Neutrophil (primary cell): ENCODE measurements at regions not wholly inside any gene's neighbourhood (a gene's known extent, or its start where the extent isn't known, plus 50 kb on each side); places are given as distances from the start of the nearest gene placed in this dataset.

Experiments
- H3K27ac ChIP-seq: fragments of 200-600 bp; sonication (generic); 2 replicates; pipeline ENCODE4 v1.5.1; 2016; ENCODE audit warnings: mild to moderate bottlenecking, moderate library complexity
- H3K27me3 ChIP-seq: fragments of 200-600 bp; sonication (generic); 2 replicates; pipeline ENCODE4 v1.6.0; 2016; ENCODE audit warnings: mild to moderate bottlenecking
- H3K36me3 ChIP-seq: fragments of 200-600 bp; sonication (generic); 2 replicates; pipeline ENCODE4 v1.5.1; 2017
- H3K4me1 ChIP-seq, 2 experiments: fragments of 200-600 bp in 1 of 2; sonication (generic) in 1 of 2; 1 replicate in 1 of 2; 2 replicates in 1 of 2; pipeline versions ENCODE4 v1.5.1 to v1.6.1; 2013 to 2016; ENCODE audit warnings: low read depth in 1 of 2, low read length in 1 of 2, mild to moderate bottlenecking in 1 of 2, moderate library complexity in 1 of 2; ENCODE audit not compliant: control insufficient read depth in 1 of 2, insufficient read depth in 1 of 2
- H3K4me3 ChIP-seq, 2 experiments: fragments of 200-600 bp in 1 of 2; sonication (generic) in 1 of 2; 1 replicate in 1 of 2; 2 replicates in 1 of 2; pipeline ENCODE4 v1.5.1; 2013 to 2016; ENCODE audit warnings: low read depth in 1 of 2, low read length in 1 of 2, mild to moderate bottlenecking in 1 of 2, moderate library complexity in 1 of 2
- H3K9me3 ChIP-seq: fragments of 200-600 bp; sonication (generic); 2 replicates; pipeline ENCODE4 v1.5.1; 2016
- CTCF ChIP-seq: fragments of 200-600 bp; sonication (generic); IDR thresholded peaks from 2 replicates; pipeline ENCODE4 v1.5.1; 2016; ENCODE audit warnings: antibody characterized with exemption

- H3K4me3 ChIP-seq: no peak overlapping the region
- H3K36me3 ChIP-seq: no peaks in the 10 kb centered on the region
- H3K27me3 ChIP-seq: no peaks in the 10 kb centered on the region
- H3K27ac ChIP-seq: no peak overlapping the region
- no peaks in the 10 kb centered on the region for H3K9me3 ChIP-seq
- H3K4me1 ChIP-seq: no peaks in the 10 kb centered on the region
- TF ChIP-seq CTCF: no peak
These were observed 68.4 kb upstream of the PRPS1L1 start for GRCh38 chr7:18096087-18096486.

- no peak overlapping the region for H3K4me3 ChIP-seq
- no peaks in the 10 kb centered on the region for H3K36me3 ChIP-seq
- no peak for TF ChIP-seq CTCF
- H3K27me3 ChIP-seq: no peaks in the 10 kb centered on the region
- no peaks in the 10 kb centered on the region for H3K4me1 ChIP-seq
- H3K9me3 ChIP-seq: no peaks in the 10 kb centered on the region
- H3K27ac ChIP-seq: no peak overlapping the region
These were observed 74.9 kb upstream of the PRPS1L1 start for GRCh38 chr7:18102576-18102975.

- Histone ChIP-seq H3K36me3 (no peaks in the 10 kb centered on the region), H3K4me3 (no peak overlapping the region), H3K27me3 (no peaks in the 10 kb centered on the region), H3K27ac (no peak overlapping the region), H3K4me1 (no peaks in the 10 kb centered on the region), H3K9me3 (no peaks in the 10 kb centered on the region)
- no peak for TF ChIP-seq CTCF
These were observed 76.0 kb upstream of the PRPS1L1 start for GRCh38 chr7:18103436-18104218.

GRCh38 chr7:18109762-18110161 is 82.1 kb upstream of the PRPS1L1 start:
- Histone ChIP-seq H3K4me1 (no peaks in the 10 kb centered on the region), H3K27me3 (no peaks in the 10 kb centered on the region), H3K9me3 (no peaks in the 10 kb centered on the region), H3K27ac (no peak overlapping the region), H3K36me3 (no peaks in the 10 kb centered on the region), H3K4me3 (no peak overlapping the region)
- TF ChIP-seq CTCF: no peak

GRCh38 chr7:18116661-18117060 is 89.0 kb upstream of the PRPS1L1 start:
- no peak for TF ChIP-seq CTCF
- Histone ChIP-seq H3K4me1 (no peaks in the 10 kb centered on the region), H3K4me3 (no peak overlapping the region), H3K9me3 (no peaks in the 10 kb centered on the region), H3K36me3 (no peaks in the 10 kb centered on the region), H3K27ac (no peak overlapping the region), H3K27me3 (no peaks in the 10 kb centered on the region)
